ENCODE measurements at regions not wholly inside any gene's neighbourhood (a gene's known extent, or its start where the extent isn't known, plus 50 kb on each side); places are given as distances from the start of the nearest gene placed in this dataset.

DNA sequence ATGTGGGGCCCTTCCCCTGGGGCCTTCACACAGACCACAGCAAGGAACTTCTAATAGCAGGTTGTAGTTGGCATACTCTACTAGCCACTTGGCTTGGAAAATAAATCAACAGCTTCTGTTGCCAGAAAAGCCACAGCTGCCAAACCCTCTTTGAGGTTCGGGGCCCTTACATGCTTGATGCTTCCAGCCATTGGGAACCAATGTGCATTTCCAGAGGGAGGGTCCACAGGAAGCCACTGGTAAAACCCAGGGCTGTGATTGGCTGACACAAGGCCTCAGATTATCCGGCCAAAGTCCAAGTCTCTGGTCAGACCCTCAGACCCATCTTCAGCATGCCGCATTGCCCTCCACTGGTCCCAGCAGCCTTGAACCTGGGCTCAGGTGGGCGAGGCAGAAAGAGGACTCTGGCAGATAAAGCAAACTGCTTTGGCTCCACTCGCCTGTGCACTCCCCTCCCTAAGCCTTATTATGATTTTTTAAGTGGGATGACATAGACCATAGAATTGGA, 214.4 kb downstream of the BCL11B start:
- DNase-seq, result no peak

DNA sequence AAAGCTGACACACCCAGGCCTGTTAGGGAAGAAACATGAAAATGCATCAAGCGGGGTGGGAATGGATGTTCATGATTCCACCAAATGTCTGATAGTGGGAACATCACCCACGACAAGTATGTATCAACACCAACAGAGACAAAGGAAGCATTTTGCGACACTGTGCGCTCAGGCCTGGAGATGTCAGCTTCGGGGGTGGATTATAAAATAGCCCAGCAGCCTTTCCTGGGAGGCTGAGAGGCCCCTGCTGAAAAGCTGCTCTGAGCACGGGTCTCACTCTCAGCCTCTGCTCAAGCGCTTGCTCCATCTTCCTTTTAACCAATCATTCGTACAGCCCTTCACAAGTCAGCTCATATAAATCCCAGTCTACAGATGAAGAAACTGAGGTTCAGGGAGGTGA, 213.5 kb downstream of the BCL11B start:
- DNase-seq, result no peak

DNA sequence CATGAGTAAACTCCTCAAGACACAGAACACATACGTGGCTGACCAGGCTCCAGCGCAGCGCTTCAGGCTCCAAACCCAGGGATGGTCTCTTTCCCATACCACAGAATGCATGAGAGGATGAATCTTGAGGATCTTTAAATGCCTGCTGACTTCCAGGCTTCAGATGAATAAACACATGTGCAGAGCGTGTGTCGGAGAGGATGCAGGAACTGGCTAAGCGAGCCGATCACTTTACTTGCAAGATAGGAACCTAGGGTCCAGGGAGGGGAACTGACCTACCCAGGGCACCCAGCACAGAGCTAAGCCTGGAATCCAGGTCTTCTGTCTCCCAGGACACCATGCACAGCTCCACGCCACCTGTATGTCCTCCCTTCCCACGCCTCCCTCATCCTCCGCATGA, 209.8 kb downstream of the BCL11B start:
- DNase-seq, result no peak

DNA sequence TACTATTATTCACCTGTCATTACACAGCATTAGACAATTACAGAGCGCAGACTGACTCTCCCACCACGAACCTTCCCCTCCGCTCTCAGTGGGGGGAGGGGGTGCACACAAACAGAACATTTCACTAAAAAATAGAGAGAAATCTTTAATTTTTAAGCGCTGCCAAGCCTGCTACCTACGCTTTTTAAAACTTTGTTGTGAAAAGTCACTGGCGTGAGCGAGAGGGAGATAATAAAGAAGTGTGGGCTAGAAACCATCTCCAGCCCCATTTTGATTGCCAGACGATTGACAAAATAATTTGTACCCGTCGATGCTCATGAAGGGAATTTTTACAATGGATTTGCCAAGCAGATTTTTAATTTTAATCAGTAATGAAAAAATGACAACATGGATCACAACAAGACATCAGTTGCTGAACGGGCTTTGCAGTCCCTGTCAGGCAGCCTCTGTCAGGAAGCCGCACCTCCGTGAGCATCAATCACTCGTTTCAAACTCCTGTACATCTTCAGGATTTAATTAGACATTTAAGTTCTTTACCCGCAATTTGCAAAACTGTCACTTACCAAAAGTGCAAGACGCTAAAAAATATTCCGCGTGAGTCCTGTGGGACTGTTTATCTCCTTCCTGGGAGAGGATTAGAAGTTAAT, 209.1 kb downstream of the BCL11B start:
- no peak for DNase-seq

DNA sequence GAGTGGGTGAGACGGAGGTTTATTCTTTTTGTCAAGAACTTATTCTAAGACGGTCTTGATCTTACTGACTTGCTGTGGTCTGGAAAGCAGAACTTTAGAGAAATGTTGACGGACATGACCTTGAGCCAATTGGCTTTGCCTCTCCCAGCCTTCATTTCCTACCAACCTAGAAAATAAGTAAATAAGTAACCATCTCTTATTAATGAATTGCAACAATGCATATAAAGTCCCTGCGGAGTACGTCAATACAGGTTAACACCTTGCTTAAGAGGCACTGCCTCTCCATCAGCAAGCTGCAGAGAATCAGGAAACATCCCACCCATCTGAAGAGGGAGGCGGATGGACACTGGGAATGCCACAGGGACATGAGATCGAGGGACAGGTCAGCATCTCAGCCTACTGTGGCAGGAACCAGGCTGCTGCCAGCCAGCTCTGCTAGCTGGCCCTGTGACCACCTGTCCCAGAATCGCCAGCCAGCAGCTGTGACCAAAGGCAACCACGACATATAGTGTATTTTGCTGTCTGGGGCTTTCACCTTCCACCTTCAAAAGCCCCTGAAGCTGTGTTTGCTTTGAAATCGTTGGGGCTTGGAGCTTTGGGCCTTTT, 208.3 kb downstream of the BCL11B start:
- peak in 1 of 4 experiments; percentile 22 for DNase-seq

DNA sequence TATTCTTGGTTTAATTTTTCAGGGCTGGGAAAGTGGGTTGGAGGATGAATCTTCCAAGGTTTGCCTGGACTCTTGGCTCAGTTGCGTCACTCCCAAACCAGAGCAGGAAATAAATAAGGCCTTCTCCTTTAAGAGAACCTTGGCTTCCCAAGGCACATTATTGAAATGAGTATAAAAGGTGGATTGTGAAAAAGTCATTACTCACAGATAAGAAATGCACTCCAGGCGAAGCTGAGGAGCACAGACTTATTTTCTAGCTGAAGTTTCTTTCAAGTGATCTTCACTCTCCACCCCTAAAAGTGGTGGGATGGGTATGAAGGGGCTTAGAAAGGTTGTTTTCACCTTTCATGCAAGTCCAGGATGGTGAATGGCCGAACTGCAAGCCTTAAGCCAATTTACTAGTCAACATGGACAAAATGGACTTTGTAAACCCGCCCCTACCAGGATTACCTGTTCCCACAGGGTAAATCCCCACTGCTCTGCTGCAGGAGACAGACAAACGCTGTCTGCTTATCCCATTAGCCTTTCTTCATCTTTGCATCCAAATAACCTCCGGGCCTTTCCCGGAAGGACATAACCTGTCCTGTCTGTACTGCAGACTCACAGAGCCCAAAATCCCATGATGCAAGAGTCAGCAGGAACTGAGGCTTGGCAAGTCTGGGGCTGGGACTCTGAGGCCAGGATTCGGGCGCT, 207.6 kb downstream of the BCL11B start:
- no peak for DNase-seq

DNA sequence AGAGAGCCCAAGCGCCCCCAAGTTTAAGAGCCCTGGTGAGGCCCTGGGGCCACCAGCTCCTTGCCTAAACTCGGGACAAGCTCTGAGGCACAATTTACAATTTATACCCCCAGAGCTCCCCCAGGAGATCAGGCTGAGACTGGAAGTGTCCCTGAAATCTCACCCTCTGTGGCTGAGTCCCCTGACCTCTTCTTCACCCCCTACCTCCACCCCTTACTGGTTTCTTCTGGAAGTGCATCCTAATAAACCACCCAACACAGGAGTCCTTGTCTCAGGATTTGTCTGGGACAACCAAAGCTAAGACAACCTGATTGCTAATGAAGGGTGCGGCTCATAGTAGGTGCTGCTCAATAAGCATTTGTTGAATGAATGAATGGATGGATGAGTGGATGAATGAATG, 206.4 kb downstream of the BCL11B start:
- no peak for DNase-seq

DNA sequence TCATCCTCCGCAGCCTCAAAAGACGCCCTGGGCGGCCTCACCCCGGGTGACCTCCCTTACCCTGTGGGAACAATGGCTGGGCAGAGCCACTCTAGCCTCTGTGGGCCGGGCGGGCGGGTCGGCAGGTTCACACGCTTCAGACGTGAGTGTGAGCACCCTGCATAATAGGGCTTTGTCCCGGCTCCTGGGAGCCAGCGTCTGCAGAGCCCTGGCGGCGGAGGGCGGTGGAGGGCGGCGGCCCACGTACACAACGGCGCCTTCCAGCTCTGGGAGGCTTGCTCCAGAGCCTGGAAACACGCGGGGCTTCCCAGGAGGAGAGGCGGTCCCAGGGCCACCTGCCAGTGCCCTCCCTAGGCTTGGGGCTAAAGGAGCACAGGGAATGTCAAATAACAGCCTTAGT, 205.6 kb downstream of the BCL11B start:
- no peak for DNase-seq

DNA sequence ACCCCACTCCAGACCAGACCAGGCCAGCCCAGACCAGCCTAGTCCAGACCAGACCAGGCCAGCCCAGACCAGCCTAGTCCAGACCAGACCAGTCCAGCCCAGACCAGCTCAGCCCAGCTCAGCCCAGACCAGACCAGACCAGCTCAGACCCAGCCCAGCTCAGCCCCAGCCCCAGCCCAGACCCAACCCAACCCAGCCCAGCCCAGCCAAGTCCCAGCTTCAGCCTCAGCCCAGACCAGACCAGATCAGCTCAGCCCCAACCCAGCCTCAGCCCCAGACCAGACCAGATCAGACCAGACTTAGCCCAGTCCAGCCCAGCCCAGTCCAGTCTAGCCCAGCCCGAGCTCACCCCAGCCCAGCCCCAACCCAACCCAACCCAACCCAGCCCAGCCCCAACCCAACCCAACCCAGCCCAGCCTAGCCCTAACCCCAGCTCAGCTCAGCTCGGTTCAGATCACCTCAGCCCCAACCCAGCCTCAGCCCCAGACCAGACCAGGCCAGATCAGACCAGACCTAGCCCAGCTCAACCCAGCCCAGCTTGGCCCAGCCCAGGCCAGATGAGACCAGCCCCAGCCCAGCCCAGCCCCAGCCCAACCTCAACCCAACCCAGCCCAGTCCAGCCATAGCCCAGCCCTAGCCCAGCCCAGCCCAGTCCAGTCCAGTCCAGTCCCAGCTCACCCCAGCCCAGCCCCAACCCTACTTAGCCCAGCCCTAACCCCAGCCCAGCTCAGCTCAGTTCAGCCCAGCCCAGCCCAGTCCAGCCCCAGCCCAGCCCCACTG, 204.7 kb downstream of the BCL11B start:
- DNase-seq, result no peak

DNA sequence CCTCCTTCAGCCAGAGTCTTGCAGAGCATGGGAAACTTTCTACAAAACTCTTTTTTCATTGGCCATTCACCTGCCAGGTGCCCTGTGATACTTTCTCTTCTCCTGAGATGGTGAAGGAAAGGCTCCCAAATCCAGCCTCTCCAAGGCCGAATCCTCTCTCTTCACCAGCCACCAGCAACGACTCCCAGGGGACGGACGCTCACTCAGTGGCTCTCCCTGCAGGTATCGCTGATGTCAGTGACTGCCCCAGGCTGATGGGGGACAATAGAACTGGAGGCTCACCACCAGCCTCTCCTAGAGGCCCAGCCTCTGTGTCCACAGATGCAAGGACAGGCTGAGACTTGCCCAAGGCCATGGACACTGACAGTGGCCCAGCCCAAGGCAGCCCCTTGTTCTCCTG, 204.1 kb downstream of the BCL11B start:
- no peak for DNase-seq

DNA sequence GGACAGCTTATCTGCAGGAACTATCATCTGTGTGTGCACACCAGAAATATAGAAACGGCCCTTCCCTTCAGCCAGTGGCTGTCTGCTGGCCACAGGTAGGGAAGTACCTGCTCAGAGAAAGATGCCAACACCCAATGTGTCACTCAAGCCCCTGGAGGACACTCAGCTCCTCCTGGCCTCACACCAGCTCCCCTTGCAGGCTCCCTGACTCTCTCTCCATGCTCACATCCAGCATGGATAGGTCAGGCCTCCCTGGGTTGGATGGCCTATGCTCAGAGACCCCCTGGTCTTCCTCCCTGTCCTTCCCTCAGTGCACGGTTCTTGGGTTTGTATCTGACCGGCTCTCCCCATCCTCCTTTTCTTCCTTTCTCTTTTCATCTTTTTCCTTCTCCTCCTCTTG, 202.1 kb downstream of the BCL11B start:
- no peak for DNase-seq

DNA sequence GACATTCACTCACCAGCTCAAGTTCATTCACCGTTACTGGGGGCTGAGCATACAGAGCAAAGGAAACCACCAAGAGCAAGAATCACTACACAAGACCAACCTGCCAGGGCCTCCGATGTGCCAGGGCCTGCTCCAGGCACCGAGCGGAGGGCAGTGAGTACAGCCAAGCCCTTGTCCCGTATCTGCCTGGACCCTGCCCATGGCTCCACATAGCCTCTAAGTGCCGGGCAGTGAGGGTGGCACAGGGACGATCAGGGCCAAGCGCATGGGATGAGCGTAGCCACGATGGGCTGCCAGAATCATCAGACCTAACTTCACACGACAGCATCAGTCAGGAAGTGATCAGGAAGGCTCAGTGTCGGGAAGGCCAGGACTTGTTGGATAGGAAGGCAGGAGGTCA, 199.6 kb downstream of the BCL11B start:
- DNase-seq, result no peak

DNA sequence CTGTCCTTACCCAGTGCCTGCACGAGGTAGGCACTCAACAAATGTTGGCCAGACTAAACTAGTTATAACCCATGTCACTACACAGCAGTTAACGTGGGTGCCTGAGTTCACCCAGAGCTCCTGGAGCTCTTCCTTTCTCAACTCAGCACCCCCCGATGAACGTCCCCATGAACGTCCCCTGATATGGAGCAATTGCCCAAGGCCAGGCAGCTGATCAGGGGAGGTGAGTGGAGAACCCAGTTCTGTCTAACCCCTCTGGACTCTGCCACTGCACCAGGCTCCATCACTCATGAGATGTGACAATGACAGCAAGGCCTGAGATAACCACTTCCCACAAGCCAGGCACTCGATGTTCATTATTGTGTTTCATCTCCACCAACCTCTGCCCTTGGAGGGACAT, 199.0 kb downstream of the BCL11B start:
- no peak for DNase-seq

DNA sequence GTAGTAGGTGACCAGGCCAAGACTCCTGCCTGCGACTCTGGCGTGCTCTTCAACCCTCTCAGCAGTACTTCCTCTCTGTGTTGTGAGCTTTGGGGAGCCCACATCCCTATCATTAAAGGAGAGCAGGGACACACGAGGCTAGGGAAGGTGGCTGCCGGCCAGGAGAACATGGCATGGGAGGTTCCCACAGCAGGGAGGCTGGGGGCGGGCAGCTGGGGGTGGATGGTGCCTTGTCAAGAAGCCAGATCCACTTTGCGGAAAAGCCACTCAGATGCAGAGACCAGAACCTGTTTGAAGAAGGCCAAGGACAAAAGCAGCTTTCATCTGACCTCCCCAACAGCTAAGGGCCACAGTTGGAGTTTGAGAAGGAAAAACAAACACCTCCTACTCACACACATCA, 198.6 kb downstream of the BCL11B start:
- no peak for DNase-seq

DNA sequence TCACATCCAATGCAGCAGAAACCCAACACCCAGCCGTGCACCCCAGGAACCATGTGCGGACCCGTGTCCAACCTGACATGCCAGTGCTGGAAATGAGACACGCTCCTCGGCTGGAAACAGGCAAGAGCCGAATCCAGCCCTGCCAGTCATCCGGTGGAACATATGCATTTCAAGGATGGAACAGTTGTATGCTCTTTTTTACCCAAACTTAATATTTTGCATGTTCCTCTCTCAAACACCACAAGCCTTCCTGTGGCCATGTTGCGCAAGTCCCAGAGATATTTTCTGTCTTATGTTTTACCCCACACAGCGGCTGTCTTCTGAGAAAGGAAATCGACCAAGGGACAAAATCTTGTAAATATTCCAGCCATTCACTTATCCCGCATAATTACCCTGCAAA, 196.9 kb downstream of the BCL11B start:
- peak; percentile 48 to 75 (median 62) for DNase-seq

DNA sequence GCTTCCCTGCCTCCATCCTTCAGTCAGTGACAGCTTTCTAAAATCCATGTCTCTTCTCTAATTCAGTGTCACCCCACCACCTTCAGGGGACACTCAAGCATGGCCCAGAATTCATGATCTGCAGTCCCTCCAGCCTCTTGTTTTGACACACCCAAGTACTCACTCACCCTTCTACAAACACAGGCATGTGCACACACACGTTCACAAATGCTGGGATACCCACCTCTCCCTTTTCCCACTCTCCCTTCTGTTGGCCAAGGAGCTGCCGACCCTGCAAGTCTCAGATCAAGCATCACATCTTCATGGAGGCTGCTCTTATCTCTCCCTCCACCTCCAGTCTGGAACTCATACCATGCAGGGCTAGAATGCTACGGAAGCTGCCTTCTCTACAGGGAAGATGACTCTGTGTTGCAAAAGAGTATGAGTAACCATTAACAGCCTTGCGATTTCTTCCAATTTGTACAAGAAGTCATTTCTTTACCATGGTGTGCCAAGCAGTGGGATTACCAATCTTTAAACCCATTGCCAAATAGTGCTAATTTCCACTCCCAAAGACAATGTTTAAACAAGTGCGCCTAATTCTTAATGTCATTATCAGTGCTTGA, 196.1 kb downstream of the BCL11B start:
- peak; percentile 53 to 83 (median 66) for DNase-seq

DNA sequence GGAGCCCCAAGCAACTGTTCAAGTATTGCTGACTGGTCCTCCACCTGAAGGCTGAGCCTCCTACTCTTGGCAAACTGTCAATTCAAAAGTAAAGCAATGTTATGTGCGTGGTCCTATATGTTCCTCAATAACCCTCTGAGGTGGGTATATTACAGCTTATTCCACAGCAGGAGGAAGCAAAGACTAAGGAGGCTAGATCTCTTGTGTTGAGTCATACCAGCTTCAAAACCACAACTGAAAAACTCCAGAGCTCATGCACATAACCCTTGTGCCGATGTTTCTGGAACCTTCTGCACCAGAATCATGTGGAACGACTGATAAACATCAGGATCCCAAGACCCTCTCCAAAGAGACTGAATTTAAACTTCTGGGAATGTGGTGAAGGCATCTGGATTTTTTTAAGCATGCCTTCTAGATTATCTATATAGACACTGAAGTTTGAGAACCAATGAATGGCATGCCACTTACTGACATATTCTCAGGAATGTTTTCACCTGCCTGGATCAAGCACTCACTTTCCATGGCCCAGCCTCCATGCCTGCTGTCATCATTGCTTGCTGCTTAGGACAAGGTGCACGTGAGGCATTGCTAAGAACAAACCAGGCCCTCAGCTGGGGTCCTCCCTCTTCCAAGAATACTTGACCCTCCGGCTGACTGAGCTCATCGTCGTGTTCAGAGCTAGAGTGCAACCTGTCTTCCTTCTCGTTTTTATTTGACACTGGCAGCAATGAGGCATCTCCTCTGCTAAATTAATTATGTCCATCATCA, 194.7 kb downstream of the BCL11B start:
- DNase-seq, result peak; percentile 40 to 73 (median 56)

DNA sequence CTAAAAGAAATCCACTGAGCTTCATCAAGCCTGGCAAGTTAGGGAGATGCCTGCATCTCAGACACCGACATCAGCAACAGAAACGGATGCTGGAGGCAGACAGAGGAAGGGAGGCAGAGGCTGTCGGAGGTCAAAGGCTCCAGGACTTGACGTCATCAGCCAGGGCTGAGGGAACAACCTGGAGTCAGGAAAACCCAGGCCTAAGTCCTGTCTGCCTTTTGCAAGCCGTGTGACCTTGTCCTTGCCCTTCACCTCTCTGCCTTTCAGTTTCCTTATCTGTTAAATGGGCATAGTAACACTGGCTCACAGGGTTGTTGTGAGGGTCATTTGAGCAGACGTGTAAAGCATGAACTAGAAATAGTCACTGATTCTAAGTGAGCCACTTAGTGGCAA, 194.2 kb downstream of the BCL11B start:
- DNase-seq, result no peak

DNA sequence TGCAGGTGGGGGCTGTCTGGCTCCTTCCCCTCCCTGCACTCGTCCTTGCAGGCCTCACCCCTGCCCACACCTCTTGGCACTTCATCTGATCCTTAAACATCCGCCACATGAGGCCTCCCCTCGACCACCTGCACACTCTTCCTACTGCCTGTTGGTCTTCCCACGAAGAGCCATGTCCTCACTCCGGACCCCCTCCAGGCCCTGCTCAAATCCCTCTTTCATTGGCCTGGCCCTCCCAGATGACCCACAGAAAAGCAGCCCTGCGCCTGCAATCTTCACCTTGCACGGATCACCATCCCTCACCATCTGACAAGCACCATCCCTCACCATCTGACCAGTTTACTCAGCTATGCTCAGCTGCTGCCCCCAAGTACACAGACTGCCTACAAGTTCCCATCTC, 193.6 kb downstream of the BCL11B start:
- DNase-seq, result no peak

DNA sequence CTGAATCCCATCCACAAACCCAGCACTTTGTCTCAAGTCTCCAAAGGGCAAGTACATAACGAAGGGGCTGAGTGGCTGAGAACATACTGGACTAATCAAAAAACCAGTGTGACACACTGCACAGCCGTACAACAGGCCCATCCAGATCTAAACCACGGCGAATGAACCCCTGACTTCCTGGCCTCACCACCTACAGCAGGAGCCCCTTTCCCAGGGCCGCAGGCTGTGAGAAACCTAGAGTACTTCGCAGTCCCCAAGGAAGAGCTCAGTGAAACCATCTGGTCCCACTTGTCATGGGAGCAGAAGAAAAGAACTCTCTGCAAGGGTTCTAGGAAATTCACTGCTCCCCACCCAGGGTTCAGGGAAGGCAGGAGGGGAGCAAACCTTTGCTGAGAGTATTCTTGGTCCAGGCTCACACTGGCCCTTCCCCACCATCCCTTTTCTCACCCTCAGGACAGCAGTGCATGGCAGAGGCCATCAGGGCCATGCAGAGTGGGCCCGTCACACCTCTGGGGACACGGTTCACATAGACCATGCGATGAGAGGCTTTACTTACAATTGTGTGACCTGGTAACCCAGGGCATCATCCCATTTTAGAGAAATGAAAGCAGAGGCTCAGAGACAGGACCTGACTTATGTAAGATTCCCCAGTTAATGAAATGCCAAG, 192.8 kb downstream of the BCL11B start:
- no peak for DNase-seq

DNA sequence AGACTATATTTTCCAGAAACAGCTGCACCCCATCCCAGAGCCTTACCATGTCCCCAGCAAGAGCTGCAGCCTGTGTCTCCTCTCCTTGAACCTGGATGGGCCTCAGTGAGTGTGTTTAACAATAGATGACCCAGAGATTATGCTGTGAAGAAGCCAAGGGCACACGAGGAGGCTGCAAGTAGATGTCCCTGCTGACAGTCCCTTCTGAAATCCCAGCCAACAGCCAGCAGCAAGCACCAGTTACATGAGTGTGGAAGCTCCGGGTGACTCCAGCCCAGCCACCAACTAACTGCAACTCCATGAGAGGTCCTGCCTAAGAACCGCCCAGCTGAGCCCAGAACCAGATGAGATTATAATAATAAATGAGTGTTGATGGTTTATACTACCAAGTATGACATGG, 191.7 kb downstream of the BCL11B start:
- no peak for DNase-seq
